ENCODE measurements at regions not wholly inside any gene's neighbourhood (a gene's known extent, or its start where the extent isn't known, plus 50 kb on each side); places are given as distances from the start of the nearest gene placed in this dataset.
A peak's percentile ranks its signal among the peaks of the same experiment; 100 is the strongest.

- H3K4me3 ChIP-seq (ENCODE audit: low read depth, low read length) = no peak overlapping the region
- no peak for TF ChIP-seq CTCF (IDR thresholded peaks at IDR 0.05; ENCODE audit: insufficient read depth, low read depth, low read length)
- DNase-seq (ENCODE audit: low read depth) = peak; percentile 38
Measured at GRCh38 chr3:177729956-177730681, 532.8 kb upstream of the TBL1XR1 start.

- no peak for DNase-seq (ENCODE audit: low read depth)
- no peak overlapping the region for H3K4me3 ChIP-seq (ENCODE audit: low read depth, low read length)
- no peak for TF ChIP-seq CTCF (IDR thresholded peaks at IDR 0.05; ENCODE audit: insufficient read depth, low read depth, low read length)
Measured at GRCh38 chr3:177730814-177731213, 533.5 kb upstream of the TBL1XR1 start.

- DNase-seq (ENCODE audit: low read depth) = peak; percentile 84
- TF ChIP-seq CTCF (IDR thresholded peaks at IDR 0.05; ENCODE audit: insufficient read depth, low read depth, low read length) = no peak
Measured at GRCh38 chr3:177731644-177732268, 534.5 kb upstream of the TBL1XR1 start.

GRCh38 chr3:177733233-177733632 lies 536.0 kb upstream of the TBL1XR1 start:
- peak; percentile 33 for DNase-seq (ENCODE audit: low read depth)
- no peak overlapping the region for H3K4me3 ChIP-seq (ENCODE audit: low read depth, low read length)
- TF ChIP-seq CTCF (IDR thresholded peaks at IDR 0.05; ENCODE audit: insufficient read depth, low read depth, low read length) = no peak

More at GRCh38 chr3:177731644-177732268, 534.5 kb upstream of the TBL1XR1 start:
- no peak overlapping the region for H3K4me3 ChIP-seq (ENCODE audit: low read depth, low read length)

- no peak for DNase-seq (ENCODE audit: low read depth)
- no peak overlapping the region for H3K4me3 ChIP-seq (ENCODE audit: low read depth, low read length)
- no peak for TF ChIP-seq CTCF (IDR thresholded peaks at IDR 0.05; ENCODE audit: insufficient read depth, low read depth, low read length)
Measured at GRCh38 chr3:177733936-177734335, 536.7 kb upstream of the TBL1XR1 start.

- no peak overlapping the region for H3K4me3 ChIP-seq (ENCODE audit: low read depth, low read length)
- DNase-seq (ENCODE audit: low read depth) = peak; percentile 32
- no peak for TF ChIP-seq CTCF (IDR thresholded peaks at IDR 0.05; ENCODE audit: insufficient read depth, low read depth, low read length)
Measured at GRCh38 chr3:177735431-177735830, 538.1 kb upstream of the TBL1XR1 start.
